Erythroblast (primary cell): ENCODE measurements at regions not wholly inside any gene's neighbourhood (a gene's known extent, or its start where the extent isn't known, plus 50 kb on each side); places are given as distances from the start of the nearest gene placed in this dataset.

Source experiments
- GATA1 ChIP-seq: IDR thresholded peaks from 2 replicates; pipeline ENCODE4 v1.6.1; 2011; ENCODE audit warnings: low read depth, mild to moderate bottlenecking, control low read depth, low read length, moderate library complexity
- POLR2A ChIP-seq: IDR thresholded peaks from 2 replicates; pipeline ENCODE4 v1.6.1; 2011; ENCODE audit warnings: mild to moderate bottlenecking, low read length

- TF ChIP-seq POLR2A (no peak), GATA1 (no peak)
These were observed 337.0 kb downstream of the OMA1 start for GRCh38 chr1:58209575-58209974.
